HepG2 (cell line): ENCODE measurements at regions not wholly inside any gene's neighbourhood (a gene's known extent, or its start where the extent isn't known, plus 50 kb on each side); places are given as distances from the start of the nearest gene placed in this dataset.

ENCODE experiments used
- ATAC-seq: fragments of 200-7000 bp; cut with Tn5 transposase; 3 replicates; pipeline ENCODE4 v1.9.1; 2020; ENCODE audit warnings: mild to moderate bottlenecking, moderate library complexity
- BruUV-seq: library from RNA; stranded (reverse); fragments of 400-500 nt; replicated peaks from 2 replicates; lab custom pipeline; 2021; lab: Mats Ljungman, UMichigan
- CTCF ChIA-PET: fragments of 300-600 bp; formaldehyde crosslinking; extraction: SDS; loops from one replicate; lab custom pipeline; 2021; ENCODE audit warnings: low total read pairs, inconsistent platforms, low intra/inter-chr PET ratio; lab: Yijun Ruan, JAX
- POLR2A ChIA-PET: fragments of 350-600 bp; sonication (Branson Sonifier 250); formaldehyde crosslinking; loops from one replicate; lab custom pipeline; 2020; ENCODE audit warnings: antibody characterized with exemption, inconsistent platforms; lab: Yijun Ruan, JAX
- DNase-seq: peaks from one replicate; pipeline ENCODE4 v3.0.0-alpha.2; 2015; ENCODE audit warnings: low spot score
- FAIRE-seq: peaks from 3 replicates; lab custom pipeline; 2011; peaks lifted over from hg19 to GRCh38; lab: Jason Lieb, UNC
- H2AFZ ChIP-seq: one replicate; pipeline ENCODE4 v1.6.1; 2011; ENCODE audit warnings: low read length, inconsistent platforms
- H3K27ac ChIP-seq: fragments of 300-600 bp; 3 replicates; pipeline ENCODE4 v1.8.0; 2011; ENCODE audit warnings: mixed run types, mild to moderate bottlenecking, mixed read lengths, low read length, inconsistent platforms; ENCODE audit not compliant: insufficient read depth; ENCODE audit errors: extremely low read length
- H3K27me3 ChIP-seq, 2 experiments: fragments of 200-600 bp in 1 of 2; 2 replicates in 1 of 2; 3 replicates in 1 of 2; pipeline versions ENCODE4 v1.6.0 to v1.8.0; 2011; ENCODE audit warnings: low read length in 2 of 2, mild to moderate bottlenecking in 2 of 2, moderate library complexity in 2 of 2, inconsistent platforms in 1 of 2; ENCODE audit not compliant: insufficient read depth in 2 of 2, control insufficient read depth in 1 of 2
- H3K36me3 ChIP-seq, 2 experiments: fragments of 200-600 bp in 1 of 2; replicated peaks in 1 of 2; 2 replicates in 1 of 2; 3 replicates in 1 of 2; pipeline versions ENCODE4 v1.5.1 to v1.8.0; 2011; ENCODE audit warnings: low read length in 2 of 2, inconsistent platforms in 1 of 2; ENCODE audit not compliant: insufficient read depth in 2 of 2, control insufficient read depth in 1 of 2
- H3K4me1 ChIP-seq: 2 replicates; pipeline ENCODE4 v1.5.1; 2012; ENCODE audit warnings: low read length, inconsistent platforms; ENCODE audit not compliant: insufficient read depth
- H3K4me2 ChIP-seq: 2 replicates; pipeline ENCODE4 v1.6.0; 2011; ENCODE audit warnings: low read depth, low read length, inconsistent platforms
- H3K4me3 ChIP-seq, 3 experiments: fragments of 200-600 bp in 1 of 3; sonication (generic), shearing (Covaris generic) in 1 of 3; replicated peaks in 1 of 3; 2 replicates each; pipeline ENCODE4 v1.5.1; 2011 to 2016; ENCODE audit warnings: low read length in 3 of 3, inconsistent platforms in 2 of 3, low read depth in 2 of 3, mild to moderate bottlenecking in 2 of 3, control low read depth in 1 of 3, mixed read lengths in 1 of 3; ENCODE audit not compliant: insufficient read depth in 1 of 3
- H3K79me2 ChIP-seq: one replicate; pipeline ENCODE4 v1.6.1; 2011; ENCODE audit warnings: low read length, inconsistent platforms; ENCODE audit not compliant: insufficient read depth
- H3K9ac ChIP-seq: 2 replicates; pipeline ENCODE4 v1.6.0; 2011; ENCODE audit warnings: mild to moderate bottlenecking, low read depth, low read length, inconsistent platforms; ENCODE audit not compliant: insufficient read depth
- H3K9me3 ChIP-seq: 2 replicates; pipeline ENCODE4 v1.5.1; 2012; ENCODE audit warnings: mild to moderate bottlenecking, low read length
- H4K20me1 ChIP-seq: 2 replicates; pipeline ENCODE4 v1.6.0; 2011; ENCODE audit warnings: inconsistent platforms, mild to moderate bottlenecking, low read length, moderate library complexity; ENCODE audit not compliant: insufficient read depth
- KAT7 ChIP-seq: IDR thresholded peaks from 2 replicates; pipeline ENCODE4 v1.6.1; 2018; ENCODE audit warnings: borderline replicate concordance, missing compliant biosample characterization
- KDM6A ChIP-seq: IDR thresholded peaks from 2 replicates; pipeline ENCODE4 v1.6.1; 2016; ENCODE audit warnings: low read depth
- MAFK ChIP-seq, 2 experiments: IDR thresholded peaks in 1 of 2; conservative IDR thresholded peaks in 1 of 2; 2 replicates each; pipeline ENCODE4 v1.6.1; 2011; ENCODE audit warnings: improper control_type of control experiment in 2 of 2, low read length in 2 of 2
- MXD3 ChIP-seq: IDR thresholded peaks from 2 replicates; pipeline ENCODE4 v1.6.1; 2016; ENCODE audit warnings: mild to moderate bottlenecking, missing biosample characterization, missing genetic modification reagents
- RAD21 ChIP-seq: fragments of 450-650 bp; formaldehyde crosslinking; IDR thresholded peaks from 2 replicates; pipeline ENCODE4 v1.5.0; 2020; ENCODE audit warnings: mild to moderate bottlenecking
- REL ChIP-seq: sonication (generic); formaldehyde crosslinking; conservative IDR thresholded peaks from 2 replicates; pipeline ENCODE4 v1.8.0; 2022; ENCODE audit warnings: mild to moderate bottlenecking, missing genetic modification reagents, moderate library complexity
- THAP9 ChIP-seq: sonication (generic); formaldehyde crosslinking; IDR thresholded peaks from 2 replicates; pipeline ENCODE4; 2020; ENCODE audit warnings: missing genetic modification reagents, mild to moderate bottlenecking, borderline replicate concordance
- ZFP37 ChIP-seq: sonication (generic); formaldehyde crosslinking; IDR thresholded peaks from 2 replicates; pipeline ENCODE4 v1.4.0; 2020; ENCODE audit warnings: missing genetic modification reagents, borderline replicate concordance
- ZNF24 ChIP-seq: fragments of 450-650 bp; IDR thresholded peaks from 2 replicates; pipeline ENCODE4 v1.6.1; 2017; ENCODE audit warnings: antibody characterized with exemption, mild to moderate bottlenecking
- ZNF616 ChIP-seq: sonication (generic); formaldehyde crosslinking; IDR thresholded peaks from 2 replicates; pipeline ENCODE4 v1.5.0; 2020; ENCODE audit warnings: low read depth, mild to moderate bottlenecking, missing genetic modification reagents
- WGBS: methylation state at CpG from one replicate; pipeline ENCODE4 v1.1.6; 2017; ENCODE audit warnings: low lambda C conversion rate; 5-methylcytosine and 5-hydroxymethylcytosine counted together
- in situ Hi-C: cut with HindIII; loops from 2 replicates; pipeline ENCODE4 v1.10.0; 2017; ENCODE audit warnings: low pct_unique_long_range_greater_than_20kb; ENCODE audit not compliant: extremely low pct_ligation_motif_present
- intact Hi-C: fragments of 100-400 bp; cut with micrococcal nuclease; formaldehyde crosslinking; loops from one replicate; pipeline ENCODE4 v1.10.0; 2022; ENCODE audit not compliant: unreplicated experiment
- TF ChIP-seq, protein P1 (sequence below): sonication (generic); formaldehyde crosslinking; IDR thresholded peaks from 2 replicates; pipeline ENCODE4 v1.8.1; 2023; ENCODE audit warnings: mild to moderate bottlenecking, moderate library complexity, missing genetic modification reagents
- TF ChIP-seq, protein P2 (sequence below): sonication (generic); formaldehyde crosslinking; conservative IDR thresholded peaks from 2 replicates; pipeline ENCODE4 v1.8.0; 2022; ENCODE audit warnings: mild to moderate bottlenecking, moderate library complexity, missing genetic modification reagents

- TF ChIP-seq, protein P1, sequence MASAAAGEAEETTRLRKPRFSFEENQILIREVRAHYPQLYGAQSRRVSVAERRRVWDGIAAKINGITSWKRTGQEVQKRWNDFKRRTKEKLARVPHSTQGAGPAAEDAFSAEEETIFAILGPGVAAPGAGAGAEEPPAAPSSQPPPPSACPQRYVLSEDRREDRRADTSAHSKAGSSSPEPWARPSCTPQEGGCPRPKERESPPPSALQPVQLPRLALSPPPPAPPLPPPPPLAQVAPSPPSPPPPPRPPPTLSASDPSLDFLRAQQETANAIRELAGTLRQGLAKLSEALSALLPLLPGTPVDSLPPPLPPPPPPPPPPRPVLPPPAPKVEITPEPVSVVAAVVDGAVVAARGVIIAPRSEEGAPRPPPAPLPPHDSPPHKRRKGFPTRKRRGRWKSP (CRISPR knock-in tag), result no peak
Measured at GRCh38 chr2:182591774-182592173, 124.3 kb upstream of the DNAJC10 start (continued).

GRCh38 chr2:182592691-182593393 is 123.2 kb upstream of the DNAJC10 start:
- ChIA-PET POLR2A (no interaction called here), CTCF (no interaction called here)
- Histone ChIP-seq H3K4me2 (0 out of 2 replicates have a peak overlapping the region, but pooled peaks have one; percentile 14), H3K79me2 (no peaks in the 10 kb centered on the region), H3K4me1 (no peaks in the 10 kb centered on the region), H2AFZ (no peak overlapping the region), H3K27ac (no peak overlapping the region), H3K27me3 (no peaks in the 10 kb centered on the region), H3K9me3 (no peaks in the 10 kb centered on the region), H4K20me1 (no peaks in the 10 kb centered on the region), H3K36me3 (no peaks in the 10 kb centered on the region), H3K4me3 (no peak overlapping the region), H3K9ac (no peak overlapping the region)
- TF ChIP-seq, protein P2, sequence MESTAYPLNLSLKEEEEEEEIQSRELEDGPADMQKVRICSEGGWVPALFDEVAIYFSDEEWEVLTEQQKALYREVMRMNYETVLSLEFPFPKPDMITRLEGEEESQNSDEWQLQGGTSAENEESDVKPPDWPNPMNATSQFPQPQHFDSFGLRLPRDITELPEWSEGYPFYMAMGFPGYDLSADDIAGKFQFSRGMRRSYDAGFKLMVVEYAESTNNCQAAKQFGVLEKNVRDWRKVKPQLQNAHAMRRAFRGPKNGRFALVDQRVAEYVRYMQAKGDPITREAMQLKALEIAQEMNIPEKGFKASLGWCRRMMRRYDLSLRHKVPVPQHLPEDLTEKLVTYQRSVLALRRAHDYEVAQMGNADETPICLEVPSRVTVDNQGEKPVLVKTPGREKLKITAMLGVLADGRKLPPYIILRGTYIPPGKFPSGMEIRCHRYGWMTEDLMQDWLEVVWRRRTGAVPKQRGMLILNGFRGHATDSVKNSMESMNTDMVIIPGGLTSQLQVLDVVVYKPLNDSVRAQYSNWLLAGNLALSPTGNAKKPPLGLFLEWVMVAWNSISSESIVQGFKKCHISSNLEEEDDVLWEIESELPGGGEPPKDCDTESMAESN (CRISPR knock-in tag), result no peak
- TF ChIP-seq KDM6A (no peak), MAFK (conservative IDR thresholded peaks at IDR 0.05 in 1 of 2, IDR thresholded peaks at IDR 0.05 in 1 of 2; ENCODE audit: low read length in 2 of 2) (no peak), THAP9 (CRISPR knock-in tag) (no peak), KAT7 (CRISPR knock-in tag) (no peak), ZNF616 (CRISPR knock-in tag) (no peak), ZNF24 (no peak), ZFP37 (CRISPR knock-in tag) (no peak), REL (CRISPR knock-in tag) (no peak), MXD3 (CRISPR knock-in tag) (no peak), RAD21 (no peak)
- no peak for DNase-seq
- BruUV-seq, result no TSS peak
- 13% methylated on average over 4 of the region's 4 CpGs for WGBS
- in situ Hi-C loops (no loop called here), intact Hi-C loops (no loop called here)
- ATAC-seq, result no peak
- FAIRE-seq, result no peak
